Progenitor cell of endocrine pancreas (in vitro differentiated cells): ENCODE measurements at regions not wholly inside any gene's neighbourhood (a gene's known extent, or its start where the extent isn't known, plus 50 kb on each side); places are given as distances from the start of the nearest gene placed in this dataset.

Experiments
- DNase-seq: peaks from one replicate; pipeline ENCODE4 v3.0.0; 2021; ENCODE audit warnings: low spot score; ENCODE audit not compliant: unreplicated experiment
- H3K27ac Mint-ChIP-seq: 2 replicates; pipeline ENCODE4 v1.8.0; 2021; ENCODE audit warnings: mild to moderate bottlenecking, moderate library complexity, mixed read lengths
- H3K27me3 Mint-ChIP-seq: 2 replicates; pipeline ENCODE4 v1.8.0; 2021; ENCODE audit warnings: mixed read lengths
- H3K36me3 Mint-ChIP-seq: 2 replicates; pipeline ENCODE4 v1.8.0; 2022; ENCODE audit warnings: mixed read lengths; ENCODE audit not compliant: insufficient read depth
- H3K4me1 Mint-ChIP-seq: 2 replicates; pipeline ENCODE4 v1.8.0; 2021; ENCODE audit warnings: low read depth, mixed read lengths
- H3K4me3 Mint-ChIP-seq: 2 replicates; pipeline ENCODE4 v1.8.0; 2021; ENCODE audit warnings: low read depth, mild to moderate bottlenecking, moderate library complexity, mixed read lengths
- H3K9me3 Mint-ChIP-seq: 2 replicates; pipeline ENCODE4 v1.8.0; 2021; ENCODE audit warnings: low read depth, mixed read lengths
- CTCF ChIP-seq: fragments of 200-600 bp; sonication (generic); IDR thresholded peaks from one replicate; pipeline ENCODE4 v1.5.0; 2021; ENCODE audit warnings: antibody characterized with exemption, mild to moderate bottlenecking; ENCODE audit not compliant: unreplicated experiment

GRCh38 chr7:153521370-153521769, 530.8 kb upstream of the DPP6 start:
- Mint-ChIP-seq H3K9me3 (peaks cover 48% of the 10 kb centered on the region), H3K36me3 (peaks cover 5% of the 10 kb centered on the region), H3K27ac (no peak overlapping the region), H3K4me3 (no peak overlapping the region), H3K4me1 (no peaks in the 10 kb centered on the region), H3K27me3 (no peaks in the 10 kb centered on the region)
- no peak for DNase-seq
- no peak for TF ChIP-seq CTCF

GRCh38 chr7:153522261-153522660, 529.9 kb upstream of the DPP6 start:
- Mint-ChIP-seq H3K4me1 (no peaks in the 10 kb centered on the region), H3K36me3 (peaks cover 5% of the 10 kb centered on the region), H3K27ac (no peak overlapping the region), H3K27me3 (no peaks in the 10 kb centered on the region), H3K9me3 (peaks cover 53% of the 10 kb centered on the region), H3K4me3 (no peak overlapping the region)
- no peak for DNase-seq
- no peak for TF ChIP-seq CTCF

GRCh38 chr7:153523320-153524015, 528.7 kb upstream of the DPP6 start:
- no peak overlapping the region for H3K4me3 Mint-ChIP-seq
- H3K27ac Mint-ChIP-seq: no peak overlapping the region
- no peaks in the 10 kb centered on the region for H3K4me1 Mint-ChIP-seq
- no peak for TF ChIP-seq CTCF
- peaks cover 4% of the 10 kb centered on the region for H3K36me3 Mint-ChIP-seq
- H3K9me3 Mint-ChIP-seq: peaks cover 54% of the 10 kb centered on the region
- DNase-seq: no peak
- no peaks in the 10 kb centered on the region for H3K27me3 Mint-ChIP-seq

- H3K4me3 Mint-ChIP-seq: no peak overlapping the region
- peaks cover 51% of the 10 kb centered on the region for H3K9me3 Mint-ChIP-seq
- H3K27me3 Mint-ChIP-seq: no peaks in the 10 kb centered on the region
- no peaks in the 10 kb centered on the region for H3K4me1 Mint-ChIP-seq
- peaks cover 4% of the 10 kb centered on the region for H3K36me3 Mint-ChIP-seq
- TF ChIP-seq CTCF: no peak
- no peak overlapping the region for H3K27ac Mint-ChIP-seq
- DNase-seq: no peak
Measured at GRCh38 chr7:153524070-153524601, 528.1 kb upstream of the DPP6 start.

GRCh38 chr7:153529100-153529499, 523.1 kb upstream of the DPP6 start:
- Mint-ChIP-seq H3K27ac (no peak overlapping the region), H3K4me3 (no peak overlapping the region), H3K36me3 (peaks cover 8% of the 10 kb centered on the region), H3K9me3 (peaks cover 62% of the 10 kb centered on the region), H3K4me1 (no peaks in the 10 kb centered on the region), H3K27me3 (no peaks in the 10 kb centered on the region)
- no peak for DNase-seq
- no peak for TF ChIP-seq CTCF
